CD14-positive monocyte (primary cell): ENCODE measurements at regions not wholly inside any gene's neighbourhood (a gene's known extent, or its start where the extent isn't known, plus 50 kb on each side); places are given as distances from the start of the nearest gene placed in this dataset.

ENCODE experiments used
- DNase-seq, 3 donors: peaks; one replicate each; pipeline ENCODE4 v3.0.0-alpha.2; 2011 to 2022
- H2AFZ ChIP-seq: 2 replicates; pipeline ENCODE4 v1.6.0; 2012; ENCODE audit warnings: mild to moderate bottlenecking, low read depth, low read length, inconsistent platforms; ENCODE audit not compliant: insufficient read depth, poor library complexity, severe bottlenecking
- H3K27ac ChIP-seq, 2 donors: 1 replicate in 1 of 2; 2 replicates in 1 of 2; pipeline ENCODE4 v1.5.1; 2012 to 2013; ENCODE audit warnings: low read length in 2 of 2, control low read depth in 1 of 2, inconsistent platforms in 1 of 2, low read depth in 1 of 2, mild to moderate bottlenecking in 1 of 2
- H3K27me3 ChIP-seq, 2 donors: one replicate each; pipeline versions ENCODE4 v1.6.0 to v1.6.1; 2011 to 2013; ENCODE audit warnings: low read length in 2 of 2; ENCODE audit not compliant: control insufficient read depth in 2 of 2, insufficient read depth in 2 of 2
- H3K36me3 ChIP-seq, 2 donors: replicated peaks in 1 of 2; 1 replicate in 1 of 2; 2 replicates in 1 of 2; pipeline versions ENCODE4 v1.5.1 to v1.6.1; 2012 to 2013; ENCODE audit warnings: low read length in 2 of 2, control low read depth in 1 of 2, inconsistent platforms in 1 of 2, mild to moderate bottlenecking in 1 of 2; ENCODE audit not compliant: insufficient read depth in 2 of 2, control insufficient read depth in 1 of 2
- H3K4me1 ChIP-seq, 2 donors: 1 replicate in 1 of 2; 2 replicates in 1 of 2; pipeline versions ENCODE4 v1.5.1 to v1.6.1; 2012 to 2013; ENCODE audit warnings: low read length in 2 of 2, control low read depth in 1 of 2, inconsistent platforms in 1 of 2, mild to moderate bottlenecking in 1 of 2, moderate library complexity in 1 of 2; ENCODE audit not compliant: insufficient read depth in 2 of 2, control insufficient read depth in 1 of 2
- H3K4me2 ChIP-seq: replicated peaks from 2 replicates; pipeline ENCODE3; 2012; ENCODE audit warnings: low read length, moderate library complexity, mild to moderate bottlenecking; ENCODE audit not compliant: poor library complexity, severe bottlenecking; ENCODE audit errors: extremely low read depth
- H3K4me3 ChIP-seq, 3 experiments: fragments of 200-600 bp in 1 of 3; sonication (generic) in 1 of 3; replicated peaks in 1 of 3; 1 replicate in 2 of 3; 2 replicates in 1 of 3; pipeline ENCODE4 v1.5.1; 2011 to 2013; ENCODE audit warnings: low read length in 3 of 3, mild to moderate bottlenecking in 3 of 3, control low read depth in 2 of 3, low read depth in 2 of 3, inconsistent platforms in 1 of 3, moderate library complexity in 1 of 3
- H3K79me2 ChIP-seq: 2 replicates; pipeline ENCODE4 v1.6.0; 2012; ENCODE audit warnings: mild to moderate bottlenecking, control low read depth, inconsistent platforms, low read length, moderate library complexity; ENCODE audit not compliant: insufficient read depth
- H3K9ac ChIP-seq: 2 replicates; pipeline ENCODE4 v1.6.0; 2017; ENCODE audit warnings: low read length, mild to moderate bottlenecking; ENCODE audit not compliant: insufficient read depth, poor library complexity, severe bottlenecking
- H3K9me3 ChIP-seq, 2 donors: replicated peaks in 1 of 2; 1 replicate in 1 of 2; 2 replicates in 1 of 2; pipeline versions ENCODE4 v1.5.1 to v1.6.1; 2012 to 2013; ENCODE audit warnings: low read length in 2 of 2, control low read depth in 1 of 2; ENCODE audit not compliant: control insufficient read depth in 1 of 2, insufficient read depth in 1 of 2
- H4K20me1 ChIP-seq: 2 replicates; pipeline ENCODE4 v1.6.0; 2012; ENCODE audit warnings: mild to moderate bottlenecking, low read length, control low read depth, moderate library complexity; ENCODE audit not compliant: insufficient read depth
- H3K27ac Mint-ChIP-seq, 7 donors: one replicate each; pipeline ENCODE4 v1.8.0; 2020; ENCODE audit warnings: mild to moderate bottlenecking in 7 of 7, mixed read lengths in 7 of 7, moderate library complexity in 6 of 7, inconsistent platforms in 2 of 7
- H3K27me3 Mint-ChIP-seq, 3 donors: one replicate each; pipeline ENCODE4 v1.8.0; 2021 to 2022; ENCODE audit warnings: low read depth in 3 of 3, mild to moderate bottlenecking in 3 of 3, mixed read lengths in 3 of 3, moderate library complexity in 3 of 3, inconsistent platforms in 1 of 3
- H3K36me3 Mint-ChIP-seq, 2 donors: one replicate each; pipeline ENCODE4 v1.8.0; 2020; ENCODE audit warnings: mixed read lengths in 2 of 2, inconsistent platforms in 1 of 2, mild to moderate bottlenecking in 1 of 2
- H3K4me1 Mint-ChIP-seq: one replicate; pipeline ENCODE4 v1.8.0; 2020; ENCODE audit warnings: mild to moderate bottlenecking, mixed read lengths
- H3K4me3 Mint-ChIP-seq, 2 donors: one replicate each; pipeline ENCODE4 v1.8.0; 2020; ENCODE audit warnings: mild to moderate bottlenecking in 2 of 2, mixed read lengths in 2 of 2, moderate library complexity in 1 of 2
- H3K9me3 Mint-ChIP-seq, 7 donors: one replicate each; pipeline ENCODE4 v1.8.0; 2020 to 2022; ENCODE audit warnings: mixed read lengths in 7 of 7, mild to moderate bottlenecking in 6 of 7, moderate library complexity in 6 of 7, inconsistent platforms in 2 of 7
- CTCF ChIP-seq: fragments of 200-600 bp; IDR thresholded peaks from one replicate; pipeline ENCODE4 v1.8.0; 2022; ENCODE audit warnings: antibody characterized with exemption, mild to moderate bottlenecking
- WGBS: methylation state at CpG from one replicate; pipeline ENCODE4 v1.1.5; 2013; ENCODE audit warnings: missing lambda C conversion rate; ENCODE audit not compliant: insufficient coverage; 5-methylcytosine and 5-hydroxymethylcytosine counted together
- intact Hi-C, 2 donors: fragments of 100-400 bp; cut with micrococcal nuclease; formaldehyde crosslinking; loops; one replicate each; pipeline versions ENCODE4 v1.15.0 to v1.15.1; 2023

GRCh38 chr13:90640976-90641375 is 706.5 kb upstream of the MIR17HG start:
- no peak overlapping the region for H3K4me3 Mint-ChIP-seq
- no peaks in the 10 kb centered on the region for H3K4me1 ChIP-seq
- H3K4me2 ChIP-seq: no peak overlapping the region
- H3K27ac Mint-ChIP-seq: no peak overlapping the region
- H3K79me2 ChIP-seq: no peaks in the 10 kb centered on the region
- no peak overlapping the region for H3K4me3 ChIP-seq
- H3K36me3 ChIP-seq: no peaks in the 10 kb centered on the region
- intact Hi-C loops: no loop called here
- H3K4me1 Mint-ChIP-seq: no peaks in the 10 kb centered on the region
- peaks cover 0 to 11% of the 10 kb centered on the region in 2 donors for H3K9me3 ChIP-seq
- TF ChIP-seq CTCF: no peak
- H3K27me3 Mint-ChIP-seq: peaks cover 0 to 2% (median 0%) of the 10 kb centered on the region in 3 donors
- WGBS: no CpG with 5 or more reads among the region's 1 CpG
- peaks cover 10 to 24% (median 19%) of the 10 kb centered on the region in 7 donors for H3K9me3 Mint-ChIP-seq
- H2AFZ ChIP-seq: no peak overlapping the region
- DNase-seq: no peak
- H3K36me3 Mint-ChIP-seq: no peaks in the 10 kb centered on the region
- no peak overlapping the region for H3K27ac ChIP-seq
- no peaks in the 10 kb centered on the region for H4K20me1 ChIP-seq
- no peaks in the 10 kb centered on the region for H3K27me3 ChIP-seq
- no peak overlapping the region for H3K9ac ChIP-seq

- Histone ChIP-seq H3K27ac (no peak overlapping the region), H3K27me3 (no peaks in the 10 kb centered on the region), H2AFZ (no peak overlapping the region), H4K20me1 (no peaks in the 10 kb centered on the region), H3K4me1 (no peaks in the 10 kb centered on the region), H3K9me3 (peaks cover 0 to 11% of the 10 kb centered on the region in 2 donors), H3K4me3 (no peak overlapping the region), H3K9ac (no peak overlapping the region), H3K4me2 (no peak overlapping the region), H3K79me2 (no peaks in the 10 kb centered on the region), H3K36me3 (no peaks in the 10 kb centered on the region)
- no peak for DNase-seq
- WGBS: 100% methylated on average over 1 of the region's 2 CpGs
- no peak for TF ChIP-seq CTCF
- no peaks in the 10 kb centered on the region for H3K4me1 Mint-ChIP-seq
- peaks cover 0 to 2% (median 0%) of the 10 kb centered on the region in 3 donors for H3K27me3 Mint-ChIP-seq
- H3K36me3 Mint-ChIP-seq: no peaks in the 10 kb centered on the region
- H3K27ac Mint-ChIP-seq: no peak overlapping the region
- intact Hi-C loops: no loop called here
- no peak overlapping the region for H3K4me3 Mint-ChIP-seq
- H3K9me3 Mint-ChIP-seq: peaks cover 12 to 24% (median 19%) of the 10 kb centered on the region in 7 donors
Observed at GRCh38 chr13:90641884-90642283, 705.6 kb upstream of the MIR17HG start.
